K562 (cell line): ENCODE measurements at regions not wholly inside any gene's neighbourhood (a gene's known extent, or its start where the extent isn't known, plus 50 kb on each side); places are given as distances from the start of the nearest gene placed in this dataset.

Experiments used
- ATAC-seq: fragments of 200-7000 bp; cut with Tn5 transposase; 3 replicates; pipeline ENCODE4 v1.9.1; 2020; ENCODE audit warnings: moderate library complexity
- BruUV-seq: library from RNA; stranded (reverse); fragments of 400-500 nt; replicated peaks from 2 replicates; lab custom pipeline; 2021; lab: Mats Ljungman, UMichigan
- CTCF ChIA-PET: fragments of 300-600 bp; formaldehyde crosslinking; extraction: SDS; loops from one replicate; lab custom pipeline; 2021; ENCODE audit warnings: low intra/inter-chr PET ratio; lab: Yijun Ruan, JAX
- POLR2A ChIA-PET: fragments of 300-600, 350-650 bp; sonication (Branson Sonifier 250); formaldehyde crosslinking; extraction: SDS; loops from one replicate; lab custom pipeline; 2021; ENCODE audit warnings: antibody characterized with exemption, inconsistent platforms; lab: Yijun Ruan, JAX
- DNase-seq, 4 experiments: peaks; one replicate each; pipeline versions ENCODE4 v3.0.0 to v3.0.0-alpha.2; 2011 to 2018; ENCODE audit warnings: low spot score in 3 of 4, mixed read lengths in 3 of 4; ENCODE audit errors: extremely low read depth in 1 of 4
- FAIRE-seq: peaks from 2 replicates; lab custom pipeline; 2011; peaks lifted over from hg19 to GRCh38; lab: Jason Lieb, UNC
- H2AFZ ChIP-seq: 2 replicates; pipeline ENCODE4 v1.6.0; 2011; ENCODE audit warnings: low read depth, low read length, control low read depth, inconsistent platforms
- H3K27ac ChIP-seq: fragments of 200-600 bp; 3 replicates; pipeline ENCODE4 v1.8.0; 2011; ENCODE audit warnings: low read depth, mild to moderate bottlenecking, control low read depth, inconsistent platforms, low read length, moderate library complexity, mixed read lengths; ENCODE audit errors: extremely low read depth
- H3K27me3 ChIP-seq, 2 experiments: fragments of 300-600 bp in 1 of 2; 2 replicates in 1 of 2; 3 replicates in 1 of 2; pipeline versions ENCODE4 v1.6.0 to v1.8.0; 2011; ENCODE audit warnings: inconsistent platforms in 2 of 2, low read length in 2 of 2, mild to moderate bottlenecking in 1 of 2, mixed read lengths in 1 of 2, moderate library complexity in 1 of 2; ENCODE audit not compliant: control insufficient read depth in 2 of 2, insufficient read depth in 2 of 2
- H3K36me3 ChIP-seq: fragments of 300-600 bp; 3 replicates; pipeline ENCODE4 v1.8.0; 2011; ENCODE audit warnings: mild to moderate bottlenecking, low read length, inconsistent platforms; ENCODE audit not compliant: control insufficient read depth, insufficient read depth
- H3K4me1 ChIP-seq, 2 experiments: fragments of 200-600 bp in 1 of 2; replicated peaks in 1 of 2; 2 replicates in 1 of 2; 3 replicates in 1 of 2; pipeline versions ENCODE4 v1.5.1 to v1.8.0; 2011; ENCODE audit warnings: inconsistent platforms in 2 of 2, low read length in 2 of 2, mild to moderate bottlenecking in 1 of 2, mixed read lengths in 1 of 2, moderate library complexity in 1 of 2; ENCODE audit not compliant: control insufficient read depth in 2 of 2, insufficient read depth in 2 of 2
- H3K4me2 ChIP-seq: 2 replicates; pipeline ENCODE4 v1.6.1; 2011; ENCODE audit warnings: low read length, control low read depth, inconsistent platforms, mixed read lengths; ENCODE audit not compliant: insufficient read depth
- H3K4me3 ChIP-seq: fragments of 200-600 bp; sonication (generic), shearing (Covaris generic); 2 replicates; pipeline ENCODE4 v1.5.1; 2016; ENCODE audit warnings: control low read depth, inconsistent platforms
- H3K79me2 ChIP-seq: fragments of 200-600 bp; 3 replicates; pipeline ENCODE4 v1.8.0; 2011; ENCODE audit warnings: low read length, inconsistent platforms; ENCODE audit not compliant: control insufficient read depth, insufficient read depth
- H3K9ac ChIP-seq, 2 experiments: 2 replicates each; pipeline versions ENCODE4 v1.6.0 to v1.6.1; 2011; ENCODE audit warnings: low read depth in 2 of 2, low read length in 2 of 2, control low read depth in 1 of 2, inconsistent platforms in 1 of 2, mild to moderate bottlenecking in 1 of 2, mixed read lengths in 1 of 2; ENCODE audit not compliant: insufficient read depth in 1 of 2
- H3K9me1 ChIP-seq: one replicate; pipeline ENCODE4 v1.6.0; 2011; ENCODE audit warnings: inconsistent platforms, mild to moderate bottlenecking, low read length, moderate library complexity; ENCODE audit not compliant: control insufficient read depth, insufficient read depth
- H3K9me3 ChIP-seq: replicated peaks from 2 replicates; pipeline ENCODE4 v1.5.1; 2011; ENCODE audit warnings: low read depth, low read length, inconsistent platforms; ENCODE audit not compliant: control insufficient read depth, insufficient read depth
- H4K20me1 ChIP-seq: replicated peaks from 2 replicates; pipeline ENCODE4 v1.6.1; 2011; ENCODE audit warnings: low read length, inconsistent platforms, mixed read lengths; ENCODE audit not compliant: control insufficient read depth, insufficient read depth
- ARNT ChIP-seq, 2 experiments: fragments of 450-650 bp; IDR thresholded peaks; 2 replicates each; pipeline ENCODE4 v1.6.1; 2016; ENCODE audit warnings: mild to moderate bottlenecking in 1 of 2
- BACH1 ChIP-seq: fragments of 200-800 bp; sonication (Bioruptor generic); IDR thresholded peaks from 2 replicates; pipeline ENCODE4 v1.6.1; 2016; ENCODE audit warnings: missing genetic modification characterization, missing compliant biosample characterization
- CREBBP ChIP-seq: IDR thresholded peaks from one replicate; pipeline ENCODE4 v1.6.1; 2012; ENCODE audit warnings: low read depth, mild to moderate bottlenecking, control low read depth, inconsistent platforms, low read length
- DMBX1 ChIP-seq: fragments of 250-450 bp; sonication (Bioruptor Pico); IDR thresholded peaks from 2 replicates; pipeline ENCODE4 v1.8.0; 2022; ENCODE audit warnings: inconsistent platforms, mild to moderate bottlenecking, moderate library complexity, borderline replicate concordance
- FOXA3 ChIP-seq, 2 experiments: fragments of 450-650 bp in 1 of 2; sonication (generic) in 1 of 2; formaldehyde crosslinking; IDR thresholded peaks in 1 of 2; conservative IDR thresholded peaks in 1 of 2; 2 replicates each; pipeline versions ENCODE4 v1.4.0 to v1.8.0; 2020 to 2022; ENCODE audit warnings: mild to moderate bottlenecking in 2 of 2, missing genetic modification reagents in 1 of 2
- SETDB1 ChIP-seq: IDR thresholded peaks from one replicate; pipeline ENCODE4 v1.6.1; 2012; ENCODE audit warnings: low read length, control low read depth, inconsistent platforms
- SRSF9 ChIP-seq: fragments of 200-400 bp; formaldehyde crosslinking; IDR thresholded peaks from 2 replicates; pipeline ENCODE4 v1.6.1; 2017; ENCODE audit warnings: low read depth, low read length, borderline replicate concordance
- ZNF12 ChIP-seq: sonication (generic); formaldehyde crosslinking; IDR thresholded peaks from 2 replicates; pipeline ENCODE4 v1.4.0; 2020; ENCODE audit warnings: mild to moderate bottlenecking, missing genetic modification reagents
- ZNF121 ChIP-seq: sonication (generic); formaldehyde crosslinking; conservative IDR thresholded peaks from 2 replicates; pipeline ENCODE4 v1.8.0; 2022; ENCODE audit warnings: missing genetic modification reagents
- ZNF232 ChIP-seq: sonication (generic); formaldehyde crosslinking; IDR thresholded peaks from 2 replicates; pipeline ENCODE4 v1.8.0; 2022; ENCODE audit warnings: mild to moderate bottlenecking, missing genetic modification reagents
- ZNF778 ChIP-seq: fragments of 450-650 bp; formaldehyde crosslinking; IDR thresholded peaks from 2 replicates; pipeline ENCODE4 v1.4.0; 2020; ENCODE audit warnings: mild to moderate bottlenecking, moderate library complexity
- WGBS: fragments of 100-300 bp; shearing (Covaris generic); methylation state at CpG from one replicate; pipeline ENCODE4 v1.1.6; 2016; ENCODE audit warnings: low coverage, mixed read lengths; ENCODE audit not compliant: insufficient coverage; ENCODE audit errors: missing lambda C conversion rate; 5-methylcytosine and 5-hydroxymethylcytosine counted together
- in situ Hi-C: fragments of 300-500 bp; cut with MboI; formaldehyde crosslinking; loops from 4 replicates; pipeline ENCODE4 v1.15.0; 2018; ENCODE audit warnings: inconsistent platforms, mixed read lengths
- intact Hi-C: fragments of 100-400 bp; cut with micrococcal nuclease; formaldehyde crosslinking; loops from 2 replicates; pipeline ENCODE4 v1.14.2; 2022
- TF ChIP-seq, protein P1 (sequence below): fragments of 450-650 bp; formaldehyde crosslinking; IDR thresholded peaks from 2 replicates; pipeline ENCODE4 v1.4.0; 2022; ENCODE audit warnings: missing genetic modification characterization
- TF ChIP-seq, protein P2 (sequence below): sonication (generic); formaldehyde crosslinking; IDR thresholded peaks from 2 replicates; pipeline ENCODE4 v1.8.0; 2023; ENCODE audit warnings: mild to moderate bottlenecking, missing genetic modification reagents
- TF ChIP-seq, protein P3 (sequence below): fragments of 450-650 bp; IDR thresholded peaks from 2 replicates; pipeline ENCODE4 v1.6.1; 2016; ENCODE audit warnings: borderline replicate concordance

DNA sequence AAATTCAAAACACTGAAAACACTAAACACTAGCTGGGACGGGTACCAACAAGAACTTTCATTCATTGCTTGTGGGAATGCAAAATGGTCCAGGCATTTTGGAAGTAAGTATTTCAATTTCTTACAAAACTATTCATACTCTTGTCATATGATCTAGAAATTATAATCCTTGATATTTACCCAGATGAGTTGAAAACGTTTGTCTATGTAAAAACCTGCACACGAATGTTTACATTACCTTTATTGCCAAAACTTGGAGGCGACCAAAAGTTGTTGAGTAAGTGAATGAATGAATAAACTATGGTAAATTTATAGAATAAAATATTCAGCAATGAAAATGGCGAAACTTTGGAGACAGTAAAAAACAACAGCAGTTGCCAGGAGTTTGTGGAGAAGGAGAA, 222.1 kb upstream of the EDIL3 start:
- no peak for FAIRE-seq
- H3K27ac ChIP-seq = no peak overlapping the region
- intact Hi-C loops = no loop called here
- no peaks in the 10 kb centered on the region for H3K9me3 ChIP-seq
- no peaks in the 10 kb centered on the region for H3K9me1 ChIP-seq
- 0% methylated on average over 5 of the region's 5 CpGs for WGBS
- TF ChIP-seq, protein P1, sequence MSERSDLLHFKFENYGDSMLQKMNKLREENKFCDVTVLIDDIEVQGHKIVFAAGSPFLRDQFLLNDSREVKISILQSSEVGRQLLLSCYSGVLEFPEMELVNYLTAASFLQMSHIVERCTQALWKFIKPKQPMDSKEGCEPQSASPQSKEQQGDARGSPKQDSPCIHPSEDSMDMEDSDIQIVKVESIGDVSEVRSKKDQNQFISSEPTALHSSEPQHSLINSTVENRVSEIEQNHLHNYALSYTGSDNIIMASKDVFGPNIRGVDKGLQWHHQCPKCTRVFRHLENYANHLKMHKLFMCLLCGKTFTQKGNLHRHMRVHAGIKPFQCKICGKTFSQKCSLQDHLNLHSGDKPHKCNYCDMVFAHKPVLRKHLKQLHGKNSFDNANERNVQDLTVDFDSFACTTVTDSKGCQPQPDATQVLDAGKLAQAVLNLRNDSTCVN (CRISPR knock-in tag) = no peak
- TF ChIP-seq ZNF232 (CRISPR knock-in tag) = no peak
- TF ChIP-seq, protein P2, sequence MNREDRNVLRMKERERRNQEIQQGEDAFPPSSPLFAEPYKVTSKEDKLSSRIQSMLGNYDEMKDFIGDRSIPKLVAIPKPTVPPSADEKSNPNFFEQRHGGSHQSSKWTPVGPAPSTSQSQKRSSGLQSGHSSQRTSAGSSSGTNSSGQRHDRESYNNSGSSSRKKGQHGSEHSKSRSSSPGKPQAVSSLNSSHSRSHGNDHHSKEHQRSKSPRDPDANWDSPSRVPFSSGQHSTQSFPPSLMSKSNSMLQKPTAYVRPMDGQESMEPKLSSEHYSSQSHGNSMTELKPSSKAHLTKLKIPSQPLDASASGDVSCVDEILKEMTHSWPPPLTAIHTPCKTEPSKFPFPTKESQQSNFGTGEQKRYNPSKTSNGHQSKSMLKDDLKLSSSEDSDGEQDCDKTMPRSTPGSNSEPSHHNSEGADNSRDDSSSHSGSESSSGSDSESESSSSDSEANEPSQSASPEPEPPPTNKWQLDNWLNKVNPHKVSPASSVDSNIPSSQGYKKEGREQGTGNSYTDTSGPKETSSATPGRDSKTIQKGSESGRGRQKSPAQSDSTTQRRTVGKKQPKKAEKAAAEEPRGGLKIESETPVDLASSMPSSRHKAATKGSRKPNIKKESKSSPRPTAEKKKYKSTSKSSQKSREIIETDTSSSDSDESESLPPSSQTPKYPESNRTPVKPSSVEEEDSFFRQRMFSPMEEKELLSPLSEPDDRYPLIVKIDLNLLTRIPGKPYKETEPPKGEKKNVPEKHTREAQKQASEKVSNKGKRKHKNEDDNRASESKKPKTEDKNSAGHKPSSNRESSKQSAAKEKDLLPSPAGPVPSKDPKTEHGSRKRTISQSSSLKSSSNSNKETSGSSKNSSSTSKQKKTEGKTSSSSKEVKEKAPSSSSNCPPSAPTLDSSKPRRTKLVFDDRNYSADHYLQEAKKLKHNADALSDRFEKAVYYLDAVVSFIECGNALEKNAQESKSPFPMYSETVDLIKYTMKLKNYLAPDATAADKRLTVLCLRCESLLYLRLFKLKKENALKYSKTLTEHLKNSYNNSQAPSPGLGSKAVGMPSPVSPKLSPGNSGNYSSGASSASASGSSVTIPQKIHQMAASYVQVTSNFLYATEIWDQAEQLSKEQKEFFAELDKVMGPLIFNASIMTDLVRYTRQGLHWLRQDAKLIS (CRISPR knock-in tag) = no peak
- TF ChIP-seq ZNF778 (CRISPR knock-in tag) = no peak
- TF ChIP-seq CREBBP = no peak
- TF ChIP-seq SETDB1 = no peak
- no peak for TF ChIP-seq FOXA3 (CRISPR knock-in tag; conservative IDR thresholded peaks at IDR 0.05 in 1 of 2, IDR thresholded peaks at IDR 0.05 in 1 of 2)
- TF ChIP-seq, protein P3, sequence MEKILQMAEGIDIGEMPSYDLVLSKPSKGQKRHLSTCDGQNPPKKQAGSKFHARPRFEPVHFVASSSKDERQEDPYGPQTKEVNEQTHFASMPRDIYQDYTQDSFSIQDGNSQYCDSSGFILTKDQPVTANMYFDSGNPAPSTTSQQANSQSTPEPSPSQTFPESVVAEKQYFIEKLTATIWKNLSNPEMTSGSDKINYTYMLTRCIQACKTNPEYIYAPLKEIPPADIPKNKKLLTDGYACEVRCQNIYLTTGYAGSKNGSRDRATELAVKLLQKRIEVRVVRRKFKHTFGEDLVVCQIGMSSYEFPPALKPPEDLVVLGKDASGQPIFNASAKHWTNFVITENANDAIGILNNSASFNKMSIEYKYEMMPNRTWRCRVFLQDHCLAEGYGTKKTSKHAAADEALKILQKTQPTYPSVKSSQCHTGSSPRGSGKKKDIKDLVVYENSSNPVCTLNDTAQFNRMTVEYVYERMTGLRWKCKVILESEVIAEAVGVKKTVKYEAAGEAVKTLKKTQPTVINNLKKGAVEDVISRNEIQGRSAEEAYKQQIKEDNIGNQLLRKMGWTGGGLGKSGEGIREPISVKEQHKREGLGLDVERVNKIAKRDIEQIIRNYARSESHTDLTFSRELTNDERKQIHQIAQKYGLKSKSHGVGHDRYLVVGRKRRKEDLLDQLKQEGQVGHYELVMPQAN = no peak
- TF ChIP-seq SRSF9 = no peak
- TF ChIP-seq ZNF12 (CRISPR knock-in tag) = no peak
- TF ChIP-seq DMBX1 (CRISPR knock-in tag) = no peak
- TF ChIP-seq BACH1 = no peak
- TF ChIP-seq ZNF121 (CRISPR knock-in tag) = no peak
- no peak for TF ChIP-seq ARNT (IDR thresholded peaks at IDR 0.05)
- no TSS peak for BruUV-seq
- no peak for ATAC-seq
- H3K4me2 ChIP-seq = no peak overlapping the region
- POLR2A ChIA-PET = no interaction called here
- H2AFZ ChIP-seq = no peak overlapping the region
- H3K79me2 ChIP-seq = no peaks in the 10 kb centered on the region
- no peaks in the 10 kb centered on the region for H3K4me1 ChIP-seq
- H4K20me1 ChIP-seq = no peaks in the 10 kb centered on the region
- no peaks in the 10 kb centered on the region for H3K36me3 ChIP-seq
- H3K9ac ChIP-seq = no peak overlapping the region
- no peak overlapping the region for H3K4me3 ChIP-seq
- in situ Hi-C loops = no loop called here
- no peaks in the 10 kb centered on the region for H3K27me3 ChIP-seq
- CTCF ChIA-PET = no interaction called here
- DNase-seq = no peak
